ENCODE measurements at regions not wholly inside any gene's neighbourhood (a gene's known extent, or its start where the extent isn't known, plus 50 kb on each side); places are given as distances from the start of the nearest gene placed in this dataset.
"Not testable (repeated sequence)": the region's sequence is repeated elsewhere in the genome, so short reads cannot be mapped to it uniquely, and the experiment has no call there.

DNA sequence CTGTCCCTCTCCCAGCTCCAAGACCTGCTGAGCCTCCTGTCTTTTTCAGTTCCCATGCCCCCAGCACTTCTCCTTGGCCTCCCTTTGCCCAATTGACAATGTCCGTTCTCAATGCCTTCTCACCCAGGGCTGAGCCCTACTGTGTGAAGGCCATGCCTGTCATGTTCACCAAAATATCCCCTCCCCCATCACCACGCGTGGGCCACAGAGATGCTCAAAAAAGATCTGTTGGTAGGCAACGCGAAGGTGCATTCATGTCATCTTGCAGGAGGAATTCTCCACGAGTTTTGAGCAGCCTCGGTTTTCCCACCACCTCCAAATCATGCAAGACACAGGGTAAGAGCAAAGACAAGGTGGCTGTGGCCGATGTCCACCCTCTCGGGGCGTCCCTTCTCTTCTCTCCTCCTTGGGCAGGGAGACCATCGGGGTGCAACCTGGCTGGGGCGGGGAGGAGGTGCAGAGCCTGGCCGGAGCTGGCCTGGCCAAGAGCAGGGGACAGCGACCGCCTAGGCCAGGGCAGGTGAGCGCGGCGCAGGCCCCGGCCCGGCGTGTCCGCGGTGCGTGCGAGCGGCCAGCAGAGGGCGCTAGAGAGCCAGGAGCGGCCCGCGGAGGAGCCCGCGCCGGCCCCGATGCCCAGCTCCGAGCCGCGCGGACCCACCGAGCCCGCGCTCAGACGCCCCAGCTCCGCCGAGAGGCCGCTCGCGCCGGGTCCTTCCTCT lies 56.3 kb upstream of the KRTAP5-11 start:
- peak; percentile 18 for DNase-seq

DNA sequence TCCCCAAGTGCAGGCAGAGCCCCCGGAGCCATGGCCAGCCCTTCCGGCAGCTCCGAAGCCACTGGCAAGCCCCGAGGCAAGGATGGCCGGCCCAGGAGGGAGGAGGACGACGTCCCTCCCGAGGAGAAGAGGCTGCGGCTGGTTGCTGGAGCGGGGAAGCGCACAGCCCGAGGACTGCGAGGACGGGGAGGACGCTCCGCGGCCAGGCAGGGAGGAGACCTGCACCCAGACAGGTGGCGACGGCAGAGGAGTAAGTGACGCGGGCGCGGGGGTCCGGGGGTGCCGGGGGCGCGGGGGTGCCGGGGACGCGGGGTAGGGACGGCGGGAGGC lies 56.8 kb upstream of the KRTAP5-11 start:
- DNase-seq, result peak; percentile 3

DNA sequence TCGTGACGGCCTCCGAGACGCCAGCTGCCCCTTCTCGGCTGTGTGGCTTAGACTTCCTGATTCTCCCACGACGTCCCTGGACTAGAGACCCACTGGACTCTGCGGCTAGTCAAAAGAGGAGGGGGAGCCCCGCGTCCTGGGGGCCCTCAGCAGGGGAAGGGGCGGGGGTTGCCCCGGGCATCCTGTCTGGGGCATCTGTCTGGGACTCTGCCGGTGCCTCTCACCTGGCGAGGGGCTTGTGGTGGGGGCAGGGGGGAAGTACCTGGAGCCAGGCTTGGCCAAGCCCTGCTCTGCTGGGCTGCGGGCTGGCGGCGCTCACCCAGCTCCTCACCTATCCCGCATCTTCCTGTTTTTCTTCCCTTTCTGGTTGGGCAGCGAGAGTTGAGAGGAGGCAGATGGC lies 57.2 kb upstream of the KRTAP5-11 start:
- not testable (repeated sequence) for DNase-seq

DNA sequence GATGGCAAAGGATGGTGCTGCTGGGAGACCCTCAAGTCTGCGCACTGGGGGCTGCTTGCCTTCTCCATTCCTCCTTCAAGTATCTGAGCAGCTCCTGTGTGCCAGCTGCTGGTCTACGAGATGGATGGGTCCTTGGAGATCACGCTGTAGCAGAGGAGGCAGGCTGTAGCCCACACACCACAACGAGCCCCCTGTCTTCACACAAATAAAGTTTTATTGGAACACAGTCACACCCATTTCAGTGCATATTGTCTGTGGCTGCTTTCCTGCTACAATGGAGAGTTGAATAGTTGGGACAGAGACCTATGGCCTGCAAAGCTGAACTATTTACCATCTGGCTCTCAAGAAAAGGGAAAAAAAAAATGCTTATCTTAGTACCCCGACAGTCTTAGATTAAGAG lies 64.4 kb upstream of the KRTAP5-11 start:
- not testable (repeated sequence) for DNase-seq

DNA sequence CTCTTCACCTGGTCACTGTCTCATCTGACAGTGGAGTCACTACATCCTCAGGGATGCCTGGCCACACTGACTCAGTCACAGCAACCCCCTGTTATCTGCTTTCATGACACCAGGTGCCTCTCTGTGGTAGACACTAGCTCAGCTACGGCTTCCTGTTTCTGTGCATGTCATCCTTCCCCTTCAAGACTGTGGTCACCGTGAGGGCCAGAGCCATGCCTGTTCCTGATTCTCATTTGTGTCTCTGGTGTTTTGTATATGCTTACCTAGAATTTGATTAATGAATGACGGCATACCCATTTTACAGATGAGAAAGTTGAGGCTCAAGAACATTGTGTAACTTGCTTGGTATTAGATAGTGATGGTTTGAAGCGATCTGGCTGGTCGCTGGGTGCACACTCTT lies 70.3 kb upstream of the KRTAP5-11 start:
- DNase-seq, result not testable (repeated sequence)

DNA sequence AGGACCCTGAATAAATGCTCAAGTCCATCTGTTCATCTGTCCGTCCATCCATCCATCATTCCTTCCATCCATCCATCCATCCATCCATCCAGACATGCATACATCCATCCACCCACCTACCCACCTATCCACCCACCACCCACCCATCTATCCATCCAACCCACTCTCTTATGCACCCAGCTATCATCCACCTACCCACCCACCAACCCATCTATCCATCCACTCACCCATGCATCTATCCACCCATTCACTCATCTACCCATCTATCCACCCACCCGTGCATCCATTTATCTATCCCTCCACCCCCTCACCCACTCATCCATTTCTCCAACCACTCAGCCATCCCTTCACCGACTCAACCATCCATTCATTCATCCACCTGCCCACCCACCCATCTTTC lies 71.7 kb upstream of the KRTAP5-11 start:
- not testable (repeated sequence) for DNase-seq

DNA sequence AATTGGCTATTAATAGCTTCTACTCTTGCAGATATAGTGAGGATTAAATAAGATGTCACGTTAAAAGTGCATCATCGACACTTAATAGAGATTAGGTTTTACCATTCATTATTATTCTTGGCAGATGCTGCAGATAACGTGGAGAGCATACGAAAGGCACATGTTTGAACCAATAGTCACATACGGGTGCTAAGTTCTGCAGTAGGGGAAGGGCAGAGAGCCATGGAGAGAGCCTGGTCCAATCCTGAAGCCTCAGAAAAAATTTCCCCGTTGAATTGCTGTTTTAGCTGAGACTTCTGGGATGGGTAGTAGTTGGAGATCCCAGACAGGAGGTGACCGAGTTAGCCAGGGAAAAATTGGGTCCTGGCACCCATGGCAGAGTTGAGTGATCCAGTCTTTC lies 72.4 kb upstream of the KRTAP5-11 start:
- DNase-seq, result not testable (repeated sequence)

DNA sequence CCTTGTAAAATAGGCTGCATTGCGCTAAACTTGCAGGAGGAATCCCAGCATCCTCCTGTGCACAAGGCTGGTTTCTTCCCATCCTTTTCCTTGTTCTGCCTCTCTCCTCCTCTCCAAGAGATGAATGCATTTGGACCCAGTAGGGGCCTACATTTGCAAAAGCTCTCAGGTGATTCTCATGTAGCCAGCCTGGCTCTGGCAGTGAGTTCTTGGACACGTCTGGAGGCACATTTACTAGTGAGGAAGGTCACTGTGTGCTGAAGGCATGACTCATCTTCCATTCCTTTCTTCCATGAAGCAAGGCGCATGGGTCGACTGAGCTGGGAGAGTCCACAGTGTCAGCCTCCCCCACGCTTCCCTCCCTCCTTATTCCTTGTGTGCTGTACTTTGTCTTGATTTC lies 73.8 kb upstream of the KRTAP5-11 start:
- DNase-seq, result not testable (repeated sequence)

DNA sequence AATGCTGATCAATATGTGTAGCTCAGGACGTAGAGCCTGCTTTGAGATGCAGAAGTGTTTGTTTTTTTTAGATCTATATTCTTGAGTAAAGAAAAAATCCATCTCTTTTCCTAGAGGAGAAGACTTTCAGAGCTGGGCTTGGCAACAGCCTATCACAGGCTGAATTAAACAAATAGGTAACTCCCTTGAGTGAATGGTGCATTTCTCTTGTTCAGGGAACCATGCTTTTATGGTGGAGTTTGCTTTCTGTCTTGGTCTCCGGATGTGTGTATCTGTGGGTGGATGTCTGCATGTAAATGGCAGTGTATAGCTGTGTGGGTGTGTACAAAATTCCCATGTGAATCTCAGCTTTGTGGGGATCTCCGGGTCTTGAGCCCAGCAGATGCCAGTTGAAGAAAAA lies 82.3 kb upstream of the KRTAP5-11 start:
- DNase-seq, result not testable (repeated sequence)

DNA sequence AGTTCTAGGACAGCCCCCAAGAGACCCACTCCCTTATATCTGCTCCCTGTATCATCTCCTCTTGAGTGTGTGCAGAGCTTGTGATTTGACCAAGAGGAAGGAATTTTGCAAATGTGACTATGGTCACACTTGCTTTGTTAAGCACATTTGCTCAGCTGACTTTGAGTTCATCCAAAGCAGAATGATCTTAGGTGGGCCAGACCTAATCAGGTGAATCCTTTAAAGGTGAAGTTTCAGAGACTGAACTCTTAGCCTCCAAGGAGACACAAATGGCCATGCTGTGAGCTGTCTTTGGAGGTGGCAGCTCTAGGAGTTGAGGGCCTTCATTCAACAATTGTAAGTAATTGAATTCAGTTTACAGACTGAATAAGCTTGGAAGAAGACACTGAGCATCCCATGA lies 115.4 kb upstream of the KRTAP5-11 start:
- not testable (repeated sequence) for DNase-seq

DNA sequence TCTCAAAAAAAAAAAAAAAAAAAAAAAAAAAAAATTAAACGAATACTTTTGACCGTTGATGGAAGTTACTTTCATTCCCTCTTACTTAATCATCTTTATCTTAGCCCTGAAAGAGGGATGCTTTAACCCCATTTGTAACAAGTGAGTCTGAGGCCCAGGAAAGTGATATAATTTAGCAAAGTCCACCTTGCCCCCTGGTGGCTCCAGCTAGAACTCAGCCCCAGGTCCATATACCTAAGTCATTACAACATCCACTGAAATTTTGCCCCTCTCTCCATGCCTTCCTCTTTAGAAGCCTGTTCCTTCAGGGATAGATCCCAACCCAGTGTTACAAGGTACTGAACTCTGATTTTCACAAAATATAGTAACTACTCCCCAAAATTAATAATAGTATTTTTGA lies 116.3 kb upstream of the KRTAP5-11 start:
- DNase-seq, result not testable (repeated sequence)

DNA sequence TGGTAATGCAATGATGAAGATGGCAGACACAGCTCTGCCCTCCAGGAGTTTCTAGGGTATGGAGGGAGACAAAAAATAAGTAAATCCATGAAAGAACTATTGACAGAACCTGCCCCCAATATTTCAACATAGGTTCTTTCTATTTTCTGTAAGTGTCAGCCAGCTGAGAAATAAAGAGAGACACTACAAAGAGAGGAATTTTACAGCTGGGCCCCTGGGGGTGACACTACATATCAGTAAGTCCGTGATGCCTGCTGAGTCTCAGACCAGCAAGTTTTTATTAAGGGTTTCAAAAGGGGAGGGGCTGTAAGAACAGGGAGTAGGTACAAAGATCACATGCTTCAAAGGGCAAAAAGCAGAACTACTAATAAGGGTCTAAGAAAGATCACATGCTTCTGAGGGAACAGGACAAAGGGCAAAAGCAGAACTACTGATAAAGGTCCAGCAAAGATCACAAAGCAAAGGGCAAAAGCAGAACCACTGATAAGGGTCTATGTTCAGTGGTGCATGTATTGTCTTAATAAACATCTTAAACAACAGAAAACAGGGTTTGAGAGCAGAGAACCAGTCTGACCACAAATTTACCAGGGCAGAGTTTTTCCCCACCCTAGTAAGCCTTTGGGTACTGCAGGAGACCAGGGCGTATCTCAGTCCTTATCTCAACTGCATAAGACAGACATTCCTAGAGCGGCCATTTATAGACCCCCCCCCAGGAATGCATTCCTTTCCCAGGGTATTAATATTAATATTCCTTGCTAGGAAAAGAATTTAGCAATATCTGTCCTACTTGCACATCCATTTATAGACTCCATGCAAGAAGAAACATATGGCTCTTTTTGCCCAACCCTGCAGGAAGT lies 119.0 kb upstream of the KRTAP5-11 start:
- DNase-seq, result not testable (repeated sequence)

DNA sequence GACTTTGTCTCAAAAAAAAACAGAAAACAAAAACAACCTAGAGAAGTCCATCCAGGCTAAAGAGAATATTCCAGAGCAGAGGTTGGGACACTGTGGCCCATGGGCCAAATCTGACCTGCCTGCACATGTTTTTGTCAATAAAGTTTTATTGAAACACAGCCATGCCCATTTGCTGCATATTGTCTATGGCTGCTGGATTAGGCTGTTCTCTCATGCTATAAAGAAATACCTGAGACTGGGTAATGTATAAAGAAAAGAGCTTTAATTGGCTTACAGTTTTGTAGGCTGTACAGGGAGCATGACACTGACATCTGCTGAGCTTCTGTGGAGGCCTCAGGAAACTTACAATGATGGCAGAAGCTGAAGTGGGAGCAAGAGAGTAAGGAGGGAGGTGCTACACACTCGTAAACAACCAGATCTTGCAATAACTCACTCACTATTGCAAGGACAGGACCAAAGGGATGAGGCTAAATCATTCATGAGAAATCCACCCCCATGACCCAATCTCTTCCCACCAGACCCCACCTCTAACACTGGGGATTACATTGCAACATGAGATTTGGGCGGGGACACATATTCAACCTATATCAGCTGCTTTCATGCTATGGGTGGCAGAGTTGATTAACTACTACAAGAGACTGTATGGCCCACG lies 122.5 kb upstream of the KRTAP5-11 start:
- not testable (repeated sequence) for DNase-seq

DNA sequence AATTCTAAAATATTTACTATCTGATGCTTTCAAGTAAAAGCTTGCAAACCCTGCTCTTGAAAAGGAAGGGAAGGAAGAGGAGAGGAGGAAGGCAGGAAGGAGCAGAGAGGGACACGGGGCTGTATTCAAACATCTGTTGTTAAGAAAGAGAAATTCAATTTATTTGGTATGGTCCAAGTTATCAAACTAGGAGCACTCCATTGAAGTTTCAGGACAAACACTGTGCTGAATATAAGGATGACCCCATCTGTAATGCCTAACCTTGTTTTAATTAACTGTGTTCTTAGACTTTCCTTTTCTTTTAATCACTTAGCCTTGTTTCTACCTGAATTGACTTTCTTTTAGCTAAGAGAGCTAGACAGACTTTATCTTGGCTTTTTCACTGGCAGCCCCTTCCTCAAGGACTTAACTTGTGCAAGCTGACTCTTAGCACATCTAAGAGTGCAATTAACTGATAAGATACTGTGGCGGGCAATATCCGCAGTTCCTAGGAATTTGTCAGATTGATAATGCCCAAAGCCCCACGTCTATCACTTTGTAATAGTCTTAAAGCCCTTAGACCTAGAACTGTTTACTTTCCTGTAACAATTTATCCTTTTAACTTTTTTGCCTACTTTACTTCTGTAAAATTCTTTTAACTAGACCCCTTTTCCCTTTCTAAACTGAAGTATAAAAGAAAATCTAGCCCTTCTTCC lies 123.2 kb upstream of the KRTAP5-11 start:
- not testable (repeated sequence) for DNase-seq

DNA sequence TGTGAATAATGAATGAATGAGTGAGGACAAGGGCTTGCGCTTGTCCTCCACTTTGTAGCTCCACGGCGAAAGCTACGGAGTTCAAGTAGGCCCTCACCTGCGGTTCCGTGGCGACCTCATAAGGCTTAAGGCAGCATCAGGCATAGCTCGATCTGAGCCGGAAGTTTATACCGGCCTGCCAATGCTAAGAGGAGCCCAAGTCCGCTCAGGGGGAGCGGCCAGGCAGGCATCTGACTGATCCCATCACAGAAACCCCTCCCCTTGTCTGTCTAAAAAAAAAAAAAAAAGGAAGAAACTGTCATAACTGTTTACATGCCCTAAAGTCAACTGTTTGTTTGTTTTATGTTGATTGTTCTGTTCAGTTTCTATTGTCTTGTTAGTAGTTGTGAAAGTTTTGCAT lies 124.4 kb upstream of the KRTAP5-11 start:
- DNase-seq, result not testable (repeated sequence)

DNA sequence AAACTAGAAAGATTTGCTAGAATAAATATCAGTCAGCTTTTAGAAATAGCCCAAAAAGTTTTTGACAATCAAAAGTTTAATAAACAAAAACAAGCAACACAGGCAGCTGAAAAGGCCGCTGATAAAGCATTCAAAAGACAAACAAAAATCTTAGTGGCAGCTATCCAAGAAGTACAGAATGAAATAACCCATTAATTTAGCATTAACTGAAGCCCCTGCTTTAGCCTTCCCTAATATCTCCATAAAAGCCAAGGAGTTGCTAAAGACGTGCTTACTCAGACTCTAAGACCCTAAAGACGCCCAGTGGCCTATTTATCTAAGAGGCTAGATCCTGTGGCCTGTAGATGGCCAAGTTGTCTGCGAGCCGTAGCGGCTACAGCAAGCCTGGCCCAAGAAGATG lies 123.5 kb upstream of the DEFB108B start:
- DNase-seq, result not testable (repeated sequence)

DNA sequence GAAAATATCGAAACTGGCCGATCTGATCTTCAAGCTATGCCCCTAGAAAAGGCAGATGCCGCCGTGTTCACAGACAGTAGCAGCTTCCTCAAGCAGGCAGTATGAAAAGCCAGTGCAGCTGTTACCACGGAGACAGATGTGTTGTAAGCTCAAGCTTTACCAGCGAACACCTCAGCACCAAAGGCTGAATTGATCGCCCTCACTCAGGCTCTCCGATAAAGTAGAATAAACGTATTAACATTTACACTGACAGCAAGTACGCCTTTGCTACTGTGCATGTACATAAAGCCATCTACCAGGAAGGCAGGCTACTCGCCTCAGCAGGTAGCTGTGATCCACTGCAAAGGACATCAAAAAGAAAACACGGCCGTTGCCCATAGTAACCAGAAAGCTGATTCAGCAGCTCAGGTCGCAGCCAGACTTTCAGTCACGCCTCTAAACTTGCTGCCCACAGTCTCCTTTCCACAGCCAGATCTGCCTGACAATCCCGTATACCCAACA lies 122.8 kb upstream of the DEFB108B start:
- not testable (repeated sequence) for DNase-seq

DNA sequence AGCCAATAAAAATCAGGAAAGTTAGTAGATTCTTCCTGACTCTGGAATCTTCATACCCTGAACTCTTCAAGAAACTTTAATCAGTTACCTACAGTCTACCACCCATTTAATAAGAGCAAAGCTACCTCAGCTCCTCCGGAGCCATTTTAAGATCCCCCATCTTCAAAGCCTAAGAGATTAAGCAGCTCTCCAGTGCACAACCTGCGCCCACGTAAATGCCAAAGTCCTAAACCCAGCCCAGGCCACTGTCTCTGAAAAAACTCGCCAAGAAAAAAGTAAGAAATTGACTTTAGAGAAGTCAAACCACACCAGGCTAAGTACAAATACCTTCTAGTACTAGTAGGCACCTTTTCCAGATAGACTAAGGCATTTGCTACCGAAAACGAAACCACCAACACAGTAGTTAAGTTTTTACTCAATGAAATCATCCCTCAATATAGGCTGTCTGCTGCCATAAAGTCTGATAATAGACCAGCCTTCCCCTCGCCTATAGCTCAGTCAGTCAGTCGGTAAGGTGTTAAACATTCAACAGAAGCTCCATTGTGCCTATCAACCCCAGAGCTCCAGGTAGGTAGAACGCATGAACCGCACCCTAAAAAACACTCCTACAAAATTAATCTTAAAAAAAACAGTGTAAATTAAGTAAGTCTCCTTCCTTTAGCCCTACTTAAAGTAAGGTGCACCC lies 122.2 kb upstream of the DEFB108B start:
- DNase-seq, result not testable (repeated sequence)

DNA sequence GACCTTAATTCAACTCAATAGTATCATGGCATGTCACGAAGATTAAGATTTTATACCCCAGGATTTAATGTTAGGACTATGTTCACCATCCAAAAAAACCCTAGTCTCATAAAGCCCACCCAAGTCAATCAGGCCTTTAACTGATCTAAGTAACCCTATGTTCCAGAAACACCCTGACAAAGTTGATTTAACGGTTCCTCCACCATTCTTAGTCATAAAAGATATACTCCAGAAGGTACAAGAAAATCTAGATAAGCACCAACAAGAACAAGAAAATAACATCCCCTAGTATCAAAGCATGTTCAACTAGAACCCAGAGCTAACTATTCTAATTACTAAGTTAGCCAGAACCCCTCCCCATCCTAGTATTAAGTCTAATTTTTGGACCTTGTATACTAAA lies 120.7 kb upstream of the DEFB108B start:
- not testable (repeated sequence) for DNase-seq

DNA sequence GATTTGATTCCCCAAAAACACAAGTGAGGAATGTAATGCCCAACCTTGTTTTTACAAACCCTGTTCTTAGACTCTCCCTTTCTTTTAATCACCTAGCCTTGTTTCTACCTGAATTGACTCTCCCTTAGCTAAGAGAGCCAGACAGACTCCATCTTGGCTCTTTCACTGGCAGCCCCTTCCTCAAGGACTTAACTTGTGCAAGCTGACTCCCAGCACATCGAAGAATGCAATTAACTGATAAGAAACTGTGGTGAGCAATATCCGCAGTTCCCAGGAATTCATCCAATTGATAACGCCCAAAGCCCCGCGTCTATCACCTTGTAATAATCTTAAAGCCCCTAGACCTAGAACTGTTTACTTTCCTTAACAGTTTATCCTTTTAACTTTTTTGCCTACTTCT lies 120.2 kb upstream of the DEFB108B start:
- not testable (repeated sequence) for DNase-seq

DNA sequence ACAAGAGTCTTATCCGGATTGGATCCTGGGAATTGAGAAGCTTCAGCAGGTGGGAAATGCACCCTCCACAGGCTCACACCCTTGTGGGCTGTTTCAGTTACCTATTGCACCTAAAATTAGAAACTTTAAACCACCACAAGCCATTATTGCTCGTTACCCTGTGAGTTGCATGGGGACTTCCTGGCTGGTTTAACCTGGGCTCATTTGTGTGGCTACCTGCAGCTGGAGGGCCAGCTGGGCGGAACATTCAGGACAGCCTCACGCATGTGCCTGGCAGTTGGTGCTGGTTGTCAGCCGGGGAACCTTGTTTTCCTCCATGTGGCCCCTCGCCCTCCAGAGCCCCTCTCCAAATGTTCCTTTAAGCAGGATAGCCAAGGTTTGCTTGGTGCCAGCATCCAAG lies 118.5 kb upstream of the DEFB108B start:
- not testable (repeated sequence) for DNase-seq

DNA sequence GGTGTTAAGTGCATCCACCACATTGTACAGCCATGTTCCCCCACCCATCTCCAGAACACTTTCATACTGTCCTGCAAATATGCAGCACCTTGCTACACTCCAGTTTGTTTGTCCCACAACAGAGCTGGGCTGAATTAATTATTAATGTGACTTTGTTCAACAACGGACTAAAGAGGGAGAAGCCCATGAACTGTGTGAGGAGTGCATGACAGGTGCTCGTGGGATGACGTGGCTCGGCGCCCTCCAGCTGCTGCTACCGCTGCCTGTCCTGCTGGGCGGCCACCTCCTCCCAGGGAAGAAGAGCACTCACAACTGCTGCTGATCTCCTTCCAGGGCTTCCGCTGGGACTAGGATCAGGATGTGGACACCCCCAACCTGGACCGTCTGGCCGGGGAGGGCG lies 111.2 kb upstream of the DEFB108B start:
- not testable (repeated sequence) for DNase-seq

Measured in fibroblast of skin of right biceps (primary cell).